Stimulated activated CD8-positive, alpha-beta memory T cell treated with anti-CD3 and anti-CD28 coated beads, Interleukin-12 subunit alpha, Interleukin-12 subunit beta, amount 100 ng/mL, for 24 hours (primary cell): ENCODE measurements at regions not wholly inside any gene's neighbourhood (a gene's known extent, or its start where the extent isn't known, plus 50 kb on each side); places are given as distances from the start of the nearest gene placed in this dataset.

ENCODE experiments used
- DNase-seq: peaks from one replicate; pipeline ENCODE4 v3.0.0-alpha.2; 2020; ENCODE audit errors: extremely low read depth

GRCh38 chr2:220619525-220620220, 952.4 kb downstream of the EPHA4 start:
- DNase-seq, result no peak

DNA sequence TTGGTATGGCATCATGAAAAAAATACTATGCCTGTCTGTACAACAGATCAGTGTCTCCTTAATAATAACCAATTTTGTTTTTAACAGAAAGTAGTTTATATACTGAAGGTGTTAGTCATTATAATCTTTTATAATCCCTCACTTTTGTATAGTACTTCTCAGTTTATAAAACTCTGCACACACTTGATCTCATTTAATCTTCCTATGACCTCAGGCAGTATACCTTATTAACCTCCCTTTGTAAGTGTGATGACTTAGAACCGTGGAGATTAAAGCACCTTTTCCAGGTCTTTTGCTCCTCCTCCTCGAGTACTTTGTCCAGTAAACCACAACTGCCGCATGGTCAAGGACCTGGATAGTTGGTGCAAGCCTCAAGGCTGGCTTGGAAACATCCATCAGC, 945.5 kb downstream of the EPHA4 start:
- DNase-seq, result no peak

DNA sequence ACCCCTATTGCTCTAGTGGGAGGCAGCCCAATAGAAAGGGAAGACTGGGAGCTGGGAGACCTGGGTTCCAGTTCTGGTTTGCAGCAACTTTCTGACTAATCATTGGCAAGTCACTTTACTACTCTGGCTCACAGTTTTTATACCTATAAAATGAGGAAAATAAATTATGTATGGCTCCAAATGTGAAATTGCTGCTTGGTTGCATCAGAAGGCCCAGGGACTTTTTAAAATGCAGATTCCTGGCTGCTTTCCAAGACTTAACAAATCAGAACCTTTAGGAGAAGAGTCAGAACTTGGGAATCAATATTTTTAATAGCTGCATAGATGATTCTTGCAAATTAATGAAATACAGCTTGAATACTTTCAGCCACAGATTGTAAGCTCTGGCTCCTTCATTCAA, 943.9 kb downstream of the EPHA4 start:
- no peak for DNase-seq

DNA sequence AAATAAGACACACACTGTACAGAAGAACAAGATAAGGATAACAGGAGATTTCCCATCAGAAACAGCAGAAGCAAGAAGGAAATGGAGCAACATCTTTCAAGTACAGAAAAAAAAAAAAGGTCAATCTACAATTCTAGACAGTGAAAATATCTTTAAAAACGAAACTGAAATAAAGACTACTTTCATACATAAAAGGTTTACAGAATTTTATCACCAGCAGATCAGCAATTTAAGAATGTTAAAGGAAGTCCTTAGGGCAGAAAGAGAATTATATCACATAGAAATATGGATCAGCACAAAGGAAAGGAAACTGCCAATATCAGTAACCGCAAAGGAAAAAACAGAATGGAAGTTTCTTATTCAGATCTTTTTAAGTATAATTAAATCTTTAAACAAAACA, 931.0 kb downstream of the EPHA4 start:
- no peak for DNase-seq

- no peak for DNase-seq
Measured at GRCh38 chr2:220646424-220646823, 925.7 kb downstream of the EPHA4 start.

GRCh38 chr2:220648628-220649027, 923.5 kb downstream of the EPHA4 start:
- DNase-seq, result no peak

GRCh38 chr2:220653776-220654175, 918.3 kb downstream of the EPHA4 start:
- no peak for DNase-seq

GRCh38 chr2:220654322-220654721, 917.8 kb downstream of the EPHA4 start:
- no peak for DNase-seq

DNA sequence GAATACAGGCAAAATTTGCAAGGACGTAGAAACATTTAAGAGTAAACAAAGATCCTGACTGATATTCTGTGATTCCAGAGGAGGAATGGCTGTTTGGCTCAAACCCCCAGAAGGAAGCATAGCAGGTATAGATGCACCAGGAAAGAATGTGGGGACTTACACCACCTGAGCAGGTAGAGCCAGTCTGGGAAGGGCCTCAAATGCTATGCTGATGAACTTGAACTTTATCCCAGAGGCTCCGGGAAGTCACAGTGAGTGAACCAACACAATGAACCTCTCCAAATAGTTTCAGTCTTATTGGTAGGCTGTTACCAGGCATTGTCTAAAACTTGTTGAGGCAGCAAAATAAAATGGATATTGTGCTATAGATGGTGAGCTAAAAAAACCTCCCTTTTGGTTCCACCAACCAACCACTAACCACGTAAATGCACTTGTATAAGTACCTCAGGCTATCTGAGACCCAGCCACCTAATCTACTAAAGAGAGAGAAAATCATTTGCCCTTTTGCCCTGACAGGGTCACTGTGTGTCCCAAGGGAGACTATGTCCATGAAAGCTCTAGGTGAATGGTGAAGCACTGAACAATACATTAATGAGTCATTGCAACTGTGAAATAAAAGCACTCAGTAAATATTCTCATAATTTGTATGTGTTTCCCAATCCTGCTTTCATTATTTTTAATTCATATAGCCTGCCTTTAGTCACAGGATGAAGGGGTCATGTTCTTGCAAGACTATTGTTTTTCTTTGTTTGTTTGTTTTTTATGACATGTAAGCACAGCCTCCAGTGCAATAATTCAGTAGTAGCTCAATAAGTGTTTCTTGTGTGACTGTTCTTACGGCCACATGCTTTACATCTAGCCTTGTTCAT, 911.6 kb downstream of the EPHA4 start:
- DNase-seq, result no peak

DNA sequence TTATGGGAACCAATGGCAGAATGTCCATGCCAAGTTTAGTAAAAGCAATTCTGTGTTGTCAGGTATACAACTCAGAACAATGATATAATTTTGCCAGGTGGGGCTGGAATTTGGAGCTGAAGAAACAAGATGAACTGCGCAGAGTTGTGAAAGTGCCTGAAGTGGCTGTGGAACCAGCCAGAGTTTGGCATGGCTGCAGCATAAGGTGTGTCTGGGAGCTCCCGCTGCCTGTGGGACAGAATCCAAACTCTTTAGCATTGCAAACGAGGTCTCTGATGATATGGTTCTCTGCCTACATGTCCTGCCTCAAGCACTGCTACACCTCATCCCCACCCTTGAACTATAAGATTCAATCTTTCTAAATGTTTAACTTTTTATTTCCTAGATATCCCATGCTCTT, 909.7 kb downstream of the EPHA4 start:
- DNase-seq, result no peak

DNA sequence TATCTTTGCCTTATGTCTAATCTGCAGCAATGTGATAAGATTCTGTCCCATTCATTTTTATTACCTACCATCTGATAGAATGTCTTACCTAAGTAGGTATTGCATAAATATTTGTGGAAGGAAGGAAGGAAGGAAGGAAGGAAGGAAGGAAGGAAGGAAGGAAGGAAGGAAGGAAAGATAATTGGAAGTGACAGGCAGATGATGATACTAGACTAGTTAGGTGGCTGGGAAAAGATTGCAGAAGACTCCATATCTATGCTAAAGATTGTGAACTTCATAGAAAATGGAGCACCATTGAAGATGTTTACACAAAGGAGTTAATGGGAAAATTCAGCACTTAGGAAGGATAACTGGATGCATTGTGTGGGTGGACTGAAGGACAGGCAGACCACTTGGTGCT, 909.0 kb downstream of the EPHA4 start:
- DNase-seq, result no peak

DNA sequence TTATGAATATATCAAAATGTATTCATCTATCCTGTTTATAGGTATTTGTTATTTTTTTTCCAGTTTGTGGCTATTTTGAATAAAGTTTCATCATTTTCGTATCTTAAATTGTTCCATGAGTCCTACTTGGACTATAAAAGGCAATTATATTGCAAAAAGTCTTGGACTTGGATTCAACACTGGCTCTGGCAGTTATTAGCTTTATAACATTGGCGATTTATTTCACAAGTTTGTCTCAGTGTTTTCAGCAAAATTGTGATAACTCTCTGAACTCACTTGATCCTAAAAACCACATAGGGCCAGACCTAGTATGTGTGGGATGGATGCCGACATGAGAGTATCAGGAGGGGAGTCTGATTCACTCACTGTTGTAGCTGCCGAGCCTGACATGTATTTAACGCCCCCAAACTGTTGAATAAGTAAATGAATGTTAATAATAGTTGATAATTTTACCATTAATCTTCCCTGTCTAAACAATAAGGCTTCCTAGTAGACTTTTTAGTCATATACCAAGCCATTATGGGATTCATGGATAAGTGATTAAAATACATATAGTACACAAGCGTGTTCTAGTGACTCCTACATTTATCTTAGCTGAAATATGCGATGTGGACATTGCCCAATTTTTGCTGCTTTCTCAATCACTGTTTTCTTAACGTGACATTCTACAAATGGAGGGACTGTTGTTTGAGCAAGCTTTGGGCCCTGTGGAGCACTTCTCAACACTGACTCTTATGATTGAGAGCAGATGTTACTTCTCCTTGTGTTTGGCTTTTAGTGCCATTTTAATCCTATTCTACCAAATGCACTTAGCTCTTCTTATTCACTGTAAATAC, 907.6 kb downstream of the EPHA4 start:
- DNase-seq, result no peak

DNA sequence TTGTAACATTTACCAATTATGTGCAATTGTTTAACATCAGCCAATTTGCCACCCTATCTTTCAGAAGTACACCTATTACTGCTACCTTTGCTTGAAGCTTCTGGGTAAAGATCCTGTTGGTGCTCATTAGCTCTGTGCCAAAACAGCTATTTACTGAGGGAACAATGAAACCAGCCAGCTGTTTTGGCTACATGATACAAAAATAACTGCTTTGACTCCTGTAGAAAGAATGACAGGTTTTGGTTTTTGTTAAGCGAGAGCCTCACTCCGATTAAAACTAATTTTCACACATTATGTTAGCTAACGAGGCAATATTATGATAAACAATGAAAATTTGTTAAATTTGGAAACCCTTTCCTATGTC, 907.0 kb downstream of the EPHA4 start:
- no peak for DNase-seq

DNA sequence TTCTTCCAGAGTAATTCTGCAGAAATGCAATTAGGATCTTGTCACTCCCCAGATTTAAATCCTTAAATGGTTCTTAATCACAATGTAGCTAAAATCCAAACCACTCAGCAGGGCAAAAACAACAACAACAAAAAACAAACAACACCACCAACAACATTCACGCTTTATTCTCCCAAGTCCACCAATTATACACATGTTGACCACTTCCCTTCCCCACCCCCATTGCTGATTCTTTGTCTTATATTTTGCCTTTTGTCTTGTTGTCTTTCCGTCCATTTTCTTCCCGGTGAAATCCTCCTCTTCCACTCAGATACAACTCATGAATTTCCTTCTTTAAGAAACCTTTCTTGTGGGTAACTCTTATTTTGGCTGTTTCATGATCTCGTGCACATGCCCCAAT, 902.8 kb downstream of the EPHA4 start:
- DNase-seq, result no peak

- no peak for DNase-seq
Measured at GRCh38 chr2:220670511-220670910, 901.6 kb downstream of the EPHA4 start.

DNA sequence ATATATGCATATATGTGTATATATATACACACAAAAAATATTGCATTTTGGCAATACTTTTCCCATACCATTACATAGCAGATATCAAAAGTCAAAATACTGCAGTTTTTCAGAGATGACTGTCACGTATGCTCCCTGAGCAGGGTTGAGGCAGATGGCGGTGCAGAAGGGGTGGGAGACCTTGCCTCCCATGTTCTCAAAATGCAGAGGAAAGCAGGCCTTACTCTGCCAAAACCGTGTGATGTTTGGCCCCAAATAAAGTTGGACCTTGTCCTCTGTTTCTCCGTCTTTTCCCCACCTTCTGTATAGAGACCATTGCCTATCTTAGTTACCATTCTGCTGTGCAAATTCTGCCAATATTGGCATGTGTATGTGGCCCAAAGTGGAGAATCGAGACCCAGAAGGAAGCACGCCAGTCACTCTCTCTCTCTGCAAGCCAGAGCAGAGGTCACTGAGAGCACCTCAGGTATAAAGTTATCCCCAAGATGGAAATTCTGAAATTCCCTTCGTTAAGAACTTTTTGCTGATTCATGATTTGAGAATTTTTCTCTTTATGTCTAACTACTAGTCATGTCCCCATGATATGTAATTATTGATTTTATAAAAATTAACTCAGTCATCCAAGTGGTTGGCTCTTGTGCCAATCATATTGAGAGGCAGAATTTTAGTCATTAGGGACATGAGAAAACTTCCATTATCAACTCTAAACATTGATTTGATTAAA, 898.8 kb downstream of the EPHA4 start:
- no peak for DNase-seq

DNA sequence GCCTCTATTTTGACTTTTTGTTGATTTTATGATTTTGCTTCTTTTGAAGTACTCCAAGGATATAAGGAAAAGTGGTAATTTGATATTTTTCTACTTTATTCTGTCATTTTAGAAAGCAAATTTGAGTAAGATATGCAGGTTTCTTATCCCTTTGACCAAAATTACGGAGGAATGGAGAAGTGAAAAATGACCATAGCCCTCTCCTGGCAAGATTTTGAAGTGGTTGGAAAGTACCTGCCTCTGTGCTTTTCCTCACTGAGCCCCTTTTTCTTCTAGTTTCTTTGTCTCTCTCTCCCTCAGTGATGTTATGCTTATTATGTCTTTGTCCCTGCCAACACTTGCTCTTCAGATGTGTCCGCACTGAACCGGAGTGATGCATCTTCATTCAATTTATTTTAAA, 898.1 kb downstream of the EPHA4 start:
- no peak for DNase-seq

- no peak for DNase-seq
Measured at GRCh38 chr2:220676695-220677094, 895.4 kb downstream of the EPHA4 start.

GRCh38 chr2:220678943-220679342, 893.2 kb downstream of the EPHA4 start:
- no peak for DNase-seq

DNA sequence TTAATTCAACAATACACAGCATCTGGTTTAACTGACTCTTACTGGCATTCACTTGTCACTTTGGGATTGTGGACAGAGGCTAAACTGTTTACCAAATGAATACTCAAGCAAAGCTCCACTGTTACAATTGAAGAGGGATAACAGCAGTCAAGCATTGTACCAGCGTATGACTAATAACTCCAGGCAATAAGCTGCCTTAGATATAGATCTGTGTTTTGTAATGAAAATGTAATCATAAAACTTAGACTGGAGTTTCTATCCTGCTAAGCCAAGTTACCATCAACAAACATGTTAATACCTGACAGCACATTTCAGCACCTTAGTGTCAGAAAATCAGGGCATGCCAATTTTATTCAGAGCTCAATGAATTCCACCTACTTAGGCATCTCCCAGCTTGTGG, 889.5 kb downstream of the EPHA4 start:
- no peak for DNase-seq

DNA sequence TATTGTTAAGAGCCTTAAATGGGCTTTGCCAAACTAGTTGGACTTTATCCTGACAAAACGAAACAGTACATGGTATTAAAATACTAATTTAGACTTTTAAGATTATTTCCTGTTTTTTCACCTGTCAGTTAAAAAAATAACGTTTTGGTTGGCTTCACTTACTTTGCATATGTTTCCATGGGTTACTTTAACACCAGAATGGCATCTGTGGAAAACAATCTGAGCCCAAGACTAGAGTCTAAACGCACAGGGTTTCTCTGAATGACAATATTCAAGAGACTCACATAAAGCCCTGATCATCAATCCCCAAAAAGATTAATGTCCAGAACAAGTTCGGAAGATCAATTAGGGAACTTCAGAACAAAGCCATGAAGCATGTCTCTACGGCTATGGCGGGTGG, 888.0 kb downstream of the EPHA4 start:
- DNase-seq, result no peak
